ENCODE measurements at regions not wholly inside any gene's neighbourhood (a gene's known extent, or its start where the extent isn't known, plus 50 kb on each side); places are given as distances from the start of the nearest gene placed in this dataset.

GRCh38 chr12:84727961-84728360, 184.6 kb downstream of the SLC6A15 start:
- TF ChIP-seq POLR2A (IDR thresholded peaks at IDR 0.05) (no peak), CTCF (IDR thresholded peaks at IDR 0.05) (no peak)
